KMS-11 (cell line): ENCODE measurements at regions not wholly inside any gene's neighbourhood (a gene's known extent, or its start where the extent isn't known, plus 50 kb on each side); places are given as distances from the start of the nearest gene placed in this dataset.

Experiments used
- H2AFZ ChIP-seq: fragments of 200-600 bp; sonication (generic); 2 replicates; pipeline ENCODE4 v1.6.1; 2016; ENCODE audit warnings: antibody characterized with exemption, mixed run types, low read depth
- H3K27ac ChIP-seq: fragments of 200-600 bp; sonication (generic); 2 replicates; pipeline ENCODE4 v1.6.1; 2016; ENCODE audit warnings: mild to moderate bottlenecking, mixed run types
- H3K27me3 ChIP-seq: fragments of 200-600 bp; sonication (generic); 2 replicates; pipeline ENCODE4 v1.6.1; 2017; ENCODE audit warnings: mild to moderate bottlenecking, low read depth, mixed run types, moderate library complexity; ENCODE audit not compliant: insufficient read depth
- H3K36me3 ChIP-seq: fragments of 200-600 bp; sonication (generic); 2 replicates; pipeline ENCODE4 v1.6.1; 2017; ENCODE audit warnings: mild to moderate bottlenecking, mixed run types; ENCODE audit not compliant: insufficient read depth
- H3K4me1 ChIP-seq: fragments of 200-600 bp; sonication (generic); 2 replicates; pipeline ENCODE4 v1.6.1; 2016; ENCODE audit warnings: mild to moderate bottlenecking, low read depth, mixed run types; ENCODE audit not compliant: poor library complexity, severe bottlenecking
- H3K4me2 ChIP-seq: fragments of 200-600 bp; sonication (generic); 2 replicates; pipeline ENCODE4 v1.7.0; 2016; ENCODE audit warnings: mild to moderate bottlenecking, mixed run types
- H3K4me3 ChIP-seq: fragments of 200-600 bp; sonication (generic); IDR thresholded peaks from 2 replicates; pipeline ENCODE4 v1.6.1; 2017; ENCODE audit warnings: low read depth, low read length, mixed read lengths; ENCODE audit not compliant: insufficient read depth
- H3K79me2 ChIP-seq: fragments of 200-600 bp; sonication (generic); 2 replicates; pipeline ENCODE4 v1.6.1; 2016; ENCODE audit warnings: low read depth, mixed run types; ENCODE audit not compliant: insufficient read depth
- H3K9ac ChIP-seq: fragments of 200-600 bp; sonication (generic); 2 replicates; pipeline ENCODE4 v1.6.1; 2016; ENCODE audit warnings: mild to moderate bottlenecking, mixed run types
- H4K20me1 ChIP-seq: fragments of 200-600 bp; sonication (generic); 2 replicates; pipeline ENCODE4 v1.6.1; 2016; ENCODE audit warnings: mild to moderate bottlenecking, mixed run types; ENCODE audit not compliant: insufficient read depth
- CTCF ChIP-seq: fragments of 200-600 bp; sonication (generic); conservative IDR thresholded peaks from 2 replicates; pipeline ENCODE4 v1.6.1; 2017; ENCODE audit warnings: low read depth, mild to moderate bottlenecking, antibody characterized with exemption, low read length, moderate library complexity, mixed read lengths

GRCh38 chr4:32631831-32632230 lies 1911.7 kb downstream of the PCDH7 start:
- no peaks in the 10 kb centered on the region for H3K79me2 ChIP-seq
- no peaks in the 10 kb centered on the region for H3K4me1 ChIP-seq
- no peak overlapping the region for H2AFZ ChIP-seq
- H3K9ac ChIP-seq, result no peak overlapping the region
- no peaks in the 10 kb centered on the region for H3K27me3 ChIP-seq
- no peak overlapping the region for H3K27ac ChIP-seq
- no peak overlapping the region for H3K4me2 ChIP-seq
- no peaks in the 10 kb centered on the region for H3K36me3 ChIP-seq
- H4K20me1 ChIP-seq, result no peaks in the 10 kb centered on the region
- no peak for TF ChIP-seq CTCF
- H3K4me3 ChIP-seq, result no peak overlapping the region

GRCh38 chr4:32633421-32633820 lies 1913.3 kb downstream of the PCDH7 start:
- Histone ChIP-seq H2AFZ (no peak overlapping the region), H3K79me2 (no peaks in the 10 kb centered on the region), H3K9ac (no peak overlapping the region), H4K20me1 (no peaks in the 10 kb centered on the region), H3K27me3 (no peaks in the 10 kb centered on the region), H3K36me3 (no peaks in the 10 kb centered on the region), H3K27ac (no peak overlapping the region), H3K4me1 (no peaks in the 10 kb centered on the region), H3K4me2 (no peak overlapping the region), H3K4me3 (no peak overlapping the region)
- TF ChIP-seq CTCF, result no peak

GRCh38 chr4:32645653-32646052 lies 1925.5 kb downstream of the PCDH7 start:
- H3K9ac ChIP-seq, result no peak overlapping the region
- no peak overlapping the region for H3K4me3 ChIP-seq
- no peak overlapping the region for H3K4me2 ChIP-seq
- H3K36me3 ChIP-seq, result no peaks in the 10 kb centered on the region
- no peak for TF ChIP-seq CTCF
- H3K27me3 ChIP-seq, result no peaks in the 10 kb centered on the region
- no peaks in the 10 kb centered on the region for H3K79me2 ChIP-seq
- H4K20me1 ChIP-seq, result no peaks in the 10 kb centered on the region
- H3K27ac ChIP-seq, result no peak overlapping the region
- no peak overlapping the region for H2AFZ ChIP-seq
- no peaks in the 10 kb centered on the region for H3K4me1 ChIP-seq

- no peaks in the 10 kb centered on the region for H3K27me3 ChIP-seq
- H3K79me2 ChIP-seq, result no peaks in the 10 kb centered on the region
- TF ChIP-seq CTCF, result no peak
- H2AFZ ChIP-seq, result no peak overlapping the region
- no peak overlapping the region for H3K4me2 ChIP-seq
- H3K27ac ChIP-seq, result no peak overlapping the region
- H4K20me1 ChIP-seq, result no peaks in the 10 kb centered on the region
- no peaks in the 10 kb centered on the region for H3K4me1 ChIP-seq
- no peaks in the 10 kb centered on the region for H3K36me3 ChIP-seq
- H3K4me3 ChIP-seq, result no peak overlapping the region
- no peak overlapping the region for H3K9ac ChIP-seq
Observed at GRCh38 chr4:32658019-32658418, 1937.8 kb downstream of the PCDH7 start.

- Histone ChIP-seq H3K27me3 (no peaks in the 10 kb centered on the region), H3K9ac (no peak overlapping the region), H4K20me1 (no peaks in the 10 kb centered on the region), H3K36me3 (no peaks in the 10 kb centered on the region), H2AFZ (no peak overlapping the region), H3K4me2 (no peak overlapping the region), H3K27ac (no peak overlapping the region), H3K4me3 (no peak overlapping the region), H3K4me1 (no peaks in the 10 kb centered on the region), H3K79me2 (no peaks in the 10 kb centered on the region)
- no peak for TF ChIP-seq CTCF
Observed at GRCh38 chr4:32661229-32661628, 1941.1 kb downstream of the PCDH7 start.
